ENCODE measurements at regions not wholly inside any gene's neighbourhood (a gene's known extent, or its start where the extent isn't known, plus 50 kb on each side); places are given as distances from the start of the nearest gene placed in this dataset.
A peak's percentile ranks its signal among the peaks of the same experiment; 100 is the strongest.

DNA sequence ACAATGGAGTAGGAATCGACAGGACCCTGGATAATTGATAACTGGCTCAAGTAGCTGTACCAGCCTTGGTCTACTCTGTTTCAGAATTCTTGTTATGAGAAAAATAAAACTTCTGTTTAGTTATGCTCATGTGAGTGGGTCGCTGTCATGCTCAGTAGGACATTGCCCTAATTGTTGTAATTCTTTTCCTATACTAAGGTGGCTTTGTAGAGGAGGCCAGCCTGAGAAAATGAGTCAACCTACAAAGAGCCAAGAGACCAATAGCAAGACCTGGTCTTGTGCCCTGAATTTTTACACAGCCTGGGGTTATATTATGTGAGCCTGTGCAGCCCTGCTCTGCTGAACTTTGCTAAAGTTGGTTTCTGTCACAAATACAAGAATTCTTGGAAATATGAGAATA lies 238.4 kb downstream of the MEIS1 start:
- TF ChIP-seq CTCF (IDR thresholded peaks at IDR 0.05; ENCODE audit: unreplicated experiment): no peak
- Mint-ChIP-seq H3K27me3 (no peaks in the 10 kb centered on the region), H3K4me1 (ENCODE audit: low read depth) (peaks cover 5% of the 10 kb centered on the region), H3K9me3 (ENCODE audit: low read depth) (no peaks in the 10 kb centered on the region), H3K36me3 (ENCODE audit: insufficient read depth) (no peaks in the 10 kb centered on the region), H3K27ac (no peak overlapping the region), H3K4me3 (ENCODE audit: low read depth) (no peak overlapping the region)
- DNase-seq (ENCODE audit: low spot score, unreplicated experiment): no peak

DNA sequence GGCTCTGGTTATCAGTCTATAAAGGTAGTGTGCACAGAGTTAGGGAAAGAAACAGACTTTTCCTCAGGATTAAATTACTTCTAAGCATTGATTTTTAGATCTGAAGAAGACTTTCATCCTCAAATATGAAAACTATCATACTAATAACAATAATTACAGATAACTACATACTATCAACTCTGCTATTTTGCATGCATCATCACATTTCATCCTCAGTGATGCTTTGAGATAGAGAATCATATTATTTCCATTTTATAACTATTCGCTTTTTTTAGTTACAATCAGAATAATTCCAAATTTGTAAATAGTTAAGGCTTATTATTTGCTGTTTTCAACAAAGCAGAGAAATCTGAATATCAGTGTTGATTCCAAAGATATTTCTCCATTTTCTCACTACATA lies 239.2 kb downstream of the MEIS1 start:
- no peak for DNase-seq (ENCODE audit: low spot score, unreplicated experiment)
- no peak overlapping the region for H3K4me3 Mint-ChIP-seq (ENCODE audit: low read depth)
- TF ChIP-seq CTCF (IDR thresholded peaks at IDR 0.05; ENCODE audit: unreplicated experiment): no peak
- H3K27me3 Mint-ChIP-seq: no peaks in the 10 kb centered on the region
- H3K9me3 Mint-ChIP-seq (ENCODE audit: low read depth): no peaks in the 10 kb centered on the region
- H3K36me3 Mint-ChIP-seq (ENCODE audit: insufficient read depth): no peaks in the 10 kb centered on the region
- peaks cover 8% of the 10 kb centered on the region for H3K4me1 Mint-ChIP-seq (ENCODE audit: low read depth)
- no peak overlapping the region for H3K27ac Mint-ChIP-seq

GRCh38 chr2:66675591-66675990 lies 240.7 kb downstream of the MEIS1 start:
- no peaks in the 10 kb centered on the region for H3K27me3 Mint-ChIP-seq
- no peak overlapping the region for H3K27ac Mint-ChIP-seq
- DNase-seq (ENCODE audit: low spot score, unreplicated experiment): no peak
- H3K36me3 Mint-ChIP-seq (ENCODE audit: insufficient read depth): no peaks in the 10 kb centered on the region
- no peaks in the 10 kb centered on the region for H3K9me3 Mint-ChIP-seq (ENCODE audit: low read depth)
- TF ChIP-seq CTCF (IDR thresholded peaks at IDR 0.05; ENCODE audit: unreplicated experiment): no peak
- no peak overlapping the region for H3K4me3 Mint-ChIP-seq (ENCODE audit: low read depth)
- peaks cover 15% of the 10 kb centered on the region for H3K4me1 Mint-ChIP-seq (ENCODE audit: low read depth)

GRCh38 chr2:66679442-66679841 lies 244.5 kb downstream of the MEIS1 start:
- H3K9me3 Mint-ChIP-seq (ENCODE audit: low read depth): no peaks in the 10 kb centered on the region
- no peaks in the 10 kb centered on the region for H3K27me3 Mint-ChIP-seq
- H3K4me1 Mint-ChIP-seq (ENCODE audit: low read depth): peaks cover 37% of the 10 kb centered on the region
- peak overlapping the region; percentile 51 for H3K27ac Mint-ChIP-seq
- DNase-seq (ENCODE audit: low spot score, unreplicated experiment): no peak
- TF ChIP-seq CTCF (IDR thresholded peaks at IDR 0.05; ENCODE audit: unreplicated experiment): no peak
- H3K36me3 Mint-ChIP-seq (ENCODE audit: insufficient read depth): no peaks in the 10 kb centered on the region
- H3K4me3 Mint-ChIP-seq (ENCODE audit: low read depth): no peak overlapping the region

- Mint-ChIP-seq H3K27me3 (no peaks in the 10 kb centered on the region), H3K36me3 (ENCODE audit: insufficient read depth) (no peaks in the 10 kb centered on the region), H3K4me3 (ENCODE audit: low read depth) (no peak overlapping the region), H3K27ac (peak overlapping the region; percentile 53), H3K9me3 (ENCODE audit: low read depth) (no peaks in the 10 kb centered on the region), H3K4me1 (ENCODE audit: low read depth) (peaks cover 37% of the 10 kb centered on the region)
- no peak for DNase-seq (ENCODE audit: low spot score, unreplicated experiment)
- no peak for TF ChIP-seq CTCF (IDR thresholded peaks at IDR 0.05; ENCODE audit: unreplicated experiment)
Measured at GRCh38 chr2:66682476-66682875, 247.6 kb downstream of the MEIS1 start.
